EH (cell line): ENCODE measurements at regions not wholly inside any gene's neighbourhood (a gene's known extent, or its start where the extent isn't known, plus 50 kb on each side); places are given as distances from the start of the nearest gene placed in this dataset.
A peak's percentile ranks its signal among the peaks of the same experiment; 100 is the strongest.

Source experiments
- DNase-seq: peaks from one replicate; pipeline ENCODE4 v3.0.0-alpha.2; 2015; ENCODE audit warnings: low read depth

GRCh38 chr1:60173729-60174505 is 100.3 kb upstream of the C1orf87 start:
- no peak for DNase-seq

GRCh38 chr1:60173006-60173405 is 99.4 kb upstream of the C1orf87 start:
- DNase-seq, result no peak

GRCh38 chr1:60171801-60172200 is 98.2 kb upstream of the C1orf87 start:
- DNase-seq, result peak; percentile 89

GRCh38 chr1:60170709-60171108 is 97.1 kb upstream of the C1orf87 start:
- no peak for DNase-seq

GRCh38 chr1:60169206-60169605 is 95.6 kb upstream of the C1orf87 start:
- peak; percentile 41 for DNase-seq

- DNase-seq, result no peak
Observed at GRCh38 chr1:60162936-60163335, 89.4 kb upstream of the C1orf87 start.

- peak; percentile 60 for DNase-seq
Observed at GRCh38 chr1:60160141-60160540, 86.6 kb upstream of the C1orf87 start.

GRCh38 chr1:60156371-60156770 is 82.8 kb upstream of the C1orf87 start:
- no peak for DNase-seq

GRCh38 chr1:60153961-60154360 is 80.4 kb upstream of the C1orf87 start:
- DNase-seq, result peak; percentile 20

- DNase-seq, result no peak
Observed at GRCh38 chr1:60152891-60153290, 79.3 kb upstream of the C1orf87 start.

- peak; percentile 73 for DNase-seq
Observed at GRCh38 chr1:60151311-60151710, 77.7 kb upstream of the C1orf87 start.

GRCh38 chr1:60149251-60149650 is 75.7 kb upstream of the C1orf87 start:
- DNase-seq, result no peak

- DNase-seq, result no peak
Observed at GRCh38 chr1:60146884-60147283, 73.3 kb upstream of the C1orf87 start.

GRCh38 chr1:60145771-60146170 is 72.2 kb upstream of the C1orf87 start:
- DNase-seq, result peak; percentile 55

- no peak for DNase-seq
Observed at GRCh38 chr1:60141743-60142142, 68.2 kb upstream of the C1orf87 start.

- DNase-seq, result no peak
Observed at GRCh38 chr1:60141276-60141675, 67.7 kb upstream of the C1orf87 start.

- DNase-seq, result no peak
Observed at GRCh38 chr1:60137406-60137805, 63.8 kb upstream of the C1orf87 start.

GRCh38 chr1:60136395-60136794 is 62.8 kb upstream of the C1orf87 start:
- no peak for DNase-seq

GRCh38 chr1:60134716-60135115 is 61.1 kb upstream of the C1orf87 start:
- peak; percentile 54 for DNase-seq

GRCh38 chr1:60133848-60134247 is 60.3 kb upstream of the C1orf87 start:
- peak; percentile 88 for DNase-seq

- DNase-seq, result peak; percentile 98
Observed at GRCh38 chr1:60133000-60133673, 59.6 kb upstream of the C1orf87 start.

- no peak for DNase-seq
Observed at GRCh38 chr1:60132108-60132507, 58.5 kb upstream of the C1orf87 start.

- DNase-seq, result peak; percentile 59
Observed at GRCh38 chr1:60130703-60131102, 57.1 kb upstream of the C1orf87 start.

GRCh38 chr1:60129911-60130310 is 56.3 kb upstream of the C1orf87 start:
- DNase-seq, result peak; percentile 71
